ENCODE measurements at regions not wholly inside any gene's neighbourhood (a gene's known extent, or its start where the extent isn't known, plus 50 kb on each side); places are given as distances from the start of the nearest gene placed in this dataset.

GRCh38 chr5:68849103-68849502 lies 244.7 kb upstream of the SLC30A5 start:
- Histone ChIP-seq H3K79me2 (ENCODE audit: control insufficient read depth, insufficient read depth, low read length) (no peaks in the 10 kb centered on the region), H3K4me2 (ENCODE audit: insufficient read depth, low read length) (no peak overlapping the region), H2AFZ (ENCODE audit: low read depth, low read length) (no peak overlapping the region), H3K4me3 (no peak overlapping the region), H4K20me1 (replicated peaks; ENCODE audit: control insufficient read depth, insufficient read depth, low read length) (no peaks in the 10 kb centered on the region), H3K4me1 (replicated peaks in 1 of 2; ENCODE audit: control insufficient read depth in 2 of 2, insufficient read depth in 2 of 2, low read length in 2 of 2) (no peaks in the 10 kb centered on the region), H3K36me3 (ENCODE audit: control insufficient read depth, insufficient read depth, low read length) (no peaks in the 10 kb centered on the region), H3K9me3 (replicated peaks; ENCODE audit: control insufficient read depth, insufficient read depth, low read depth, low read length) (no peaks in the 10 kb centered on the region), H3K9me1 (ENCODE audit: control insufficient read depth, insufficient read depth, low read length) (no peaks in the 10 kb centered on the region), H3K9ac (ENCODE audit: insufficient read depth in 1 of 2, low read depth in 2 of 2, low read length in 2 of 2) (no peak overlapping the region), H3K27me3 (ENCODE audit: control insufficient read depth in 2 of 2, insufficient read depth in 2 of 2, low read length in 2 of 2) (no peaks in the 10 kb centered on the region; a peak in 1 of 5 replicates), H3K27ac (ENCODE audit: extremely low read depth, low read depth, low read length) (no peak overlapping the region)
- in situ Hi-C loops (cut with MboI) (no loop called here), intact Hi-C loops (cut with micrococcal nuclease) (no loop called here)
- ATAC-seq (no peak), DNase-seq (ENCODE audit: extremely low read depth in 1 of 4, low spot score in 3 of 4) (no peak), FAIRE-seq (no peak)
- POLR2A ChIA-PET: no interaction called here
- no TSS peak for BruUV-seq (replicated peaks)
- CTCF ChIA-PET (ENCODE audit: low intra/inter-chr PET ratio): no interaction called here
- TF ChIP-seq ZBTB2 (IDR thresholded peaks at IDR 0.05): no peak
- TF ChIP-seq ZFX (CRISPR knock-in tag; IDR thresholded peaks at IDR 0.05): no peak
- no peak for TF ChIP-seq LCOR (CRISPR knock-in tag; IDR thresholded peaks at IDR 0.05)
- TF ChIP-seq ILK (tag; IDR thresholded peaks at IDR 0.05; ENCODE audit: borderline replicate concordance, low read depth): no peak
- no peak for TF ChIP-seq POU5F1 (IDR thresholded peaks at IDR 0.05; ENCODE audit: borderline replicate concordance, low read depth, low read length, partially characterized antibody)
- no peak for TF ChIP-seq DNMT1 (IDR thresholded peaks at IDR 0.05)
- TF ChIP-seq GTF2F1 (IDR thresholded peaks at IDR 0.05; ENCODE audit: low read depth, low read length): no peak
- TF ChIP-seq HDAC1 (IDR thresholded peaks at IDR 0.05): no peak
- no peak for TF ChIP-seq ZNF174 (CRISPR knock-in tag; IDR thresholded peaks at IDR 0.05)
- TF ChIP-seq STAT6 (CRISPR knock-in tag; IDR thresholded peaks at IDR 0.05): no peak

Measured in K562 (cell line).